Endodermal cell (in vitro differentiated cells): ENCODE measurements at regions not wholly inside any gene's neighbourhood (a gene's known extent, or its start where the extent isn't known, plus 50 kb on each side); places are given as distances from the start of the nearest gene placed in this dataset.

Experiments used
- DNase-seq: peaks from one replicate; pipeline ENCODE4 v3.0.0-alpha.2; 2017
- H3K27ac ChIP-seq: 2 replicates; pipeline ENCODE4 v1.5.1; 2013; ENCODE audit warnings: mild to moderate bottlenecking, low read depth, low read length, moderate library complexity
- H3K27me3 ChIP-seq: 2 replicates; pipeline ENCODE4 v1.6.1; 2013; ENCODE audit warnings: mild to moderate bottlenecking, low read length, moderate library complexity; ENCODE audit not compliant: insufficient read depth, control insufficient read depth, poor library complexity, severe bottlenecking
- H3K36me3 ChIP-seq: 2 replicates; pipeline ENCODE4 v1.7.0; 2013; ENCODE audit warnings: mild to moderate bottlenecking, low read length, moderate library complexity; ENCODE audit not compliant: control insufficient read depth, insufficient read depth
- H3K4me1 ChIP-seq: one replicate; pipeline ENCODE4 v1.7.0; 2013; ENCODE audit warnings: low read length; ENCODE audit not compliant: control insufficient read depth, insufficient read depth
- H3K4me3 ChIP-seq: 2 replicates; pipeline ENCODE4 v1.5.1; 2013; ENCODE audit warnings: mild to moderate bottlenecking, low read length, moderate library complexity
- H3K9ac ChIP-seq: 2 replicates; pipeline ENCODE4 v1.6.1; 2013; ENCODE audit warnings: mild to moderate bottlenecking, low read length, moderate library complexity; ENCODE audit not compliant: poor library complexity, severe bottlenecking; ENCODE audit errors: extremely low read depth
- H3K9me3 ChIP-seq: 2 replicates; pipeline ENCODE4 v1.6.1; 2013; ENCODE audit warnings: mild to moderate bottlenecking, low read length, moderate library complexity; ENCODE audit not compliant: control insufficient read depth
- H3K27ac Mint-ChIP-seq: 2 replicates; pipeline ENCODE4 v1.8.0; 2020; ENCODE audit warnings: mixed read lengths
- H3K27me3 Mint-ChIP-seq: 2 replicates; pipeline ENCODE4 v1.8.0; 2021; ENCODE audit warnings: mild to moderate bottlenecking, mixed read lengths; ENCODE audit not compliant: insufficient read depth
- H3K36me3 Mint-ChIP-seq: 2 replicates; pipeline ENCODE4 v1.8.0; 2020; ENCODE audit warnings: low read depth, mixed read lengths
- H3K4me1 Mint-ChIP-seq: 2 replicates; pipeline ENCODE4 v1.8.0; 2020; ENCODE audit warnings: mixed read lengths
- H3K4me3 Mint-ChIP-seq: 2 replicates; pipeline ENCODE4 v1.8.0; 2020; ENCODE audit warnings: mild to moderate bottlenecking, moderate library complexity, mixed read lengths
- H3K9me3 Mint-ChIP-seq: 2 replicates; pipeline ENCODE4 v1.8.0; 2020; ENCODE audit warnings: mild to moderate bottlenecking, mixed read lengths
- CTCF ChIP-seq: fragments of 200-600 bp; sonication (generic); conservative IDR thresholded peaks from 2 replicates; pipeline ENCODE4 v1.5.0; 2021; ENCODE audit warnings: antibody characterized with exemption, mild to moderate bottlenecking
- WGBS, 2 experiments: methylation state at CpG; one replicate each; pipeline versions ENCODE4 v1.1.5 to v1.1.7; 2013; ENCODE audit warnings: missing lambda C conversion rate in 2 of 2, mixed read lengths in 1 of 2; ENCODE audit not compliant: insufficient coverage in 1 of 2, insufficient read length in 1 of 2; 5-methylcytosine and 5-hydroxymethylcytosine counted together

GRCh38 chr20:62550087-62550632, 74.4 kb upstream of the GATA5 start:
- Histone ChIP-seq H3K4me1 (no peaks in the 10 kb centered on the region), H3K27ac (no peak overlapping the region), H3K27me3 (peaks cover 42% of the 10 kb centered on the region), H3K36me3 (no peaks in the 10 kb centered on the region), H3K4me3 (no peak overlapping the region), H3K9me3 (no peaks in the 10 kb centered on the region), H3K9ac (no peak overlapping the region)
- peak; percentile 55 for DNase-seq
- WGBS, 2 experiments, result 17 to 55% methylated on average over 1 to 28 of the region's 32 CpGs
- Mint-ChIP-seq H3K27ac (no peak overlapping the region), H3K4me3 (peak overlapping the region; percentile 45), H3K4me1 (peaks cover 9% of the 10 kb centered on the region), H3K9me3 (no peaks in the 10 kb centered on the region), H3K36me3 (no peaks in the 10 kb centered on the region), H3K27me3 (peaks cover 20% of the 10 kb centered on the region)
- TF ChIP-seq CTCF, result no peak

GRCh38 chr20:62551407-62552323, 75.9 kb upstream of the GATA5 start:
- H3K4me1 Mint-ChIP-seq, result peaks cover 9% of the 10 kb centered on the region
- Histone ChIP-seq H3K27ac (no peak overlapping the region), H3K9ac (no peak overlapping the region), H3K9me3 (no peaks in the 10 kb centered on the region), H3K4me3 (no peak overlapping the region), H3K4me1 (no peaks in the 10 kb centered on the region), H3K36me3 (no peaks in the 10 kb centered on the region), H3K27me3 (peaks cover 42% of the 10 kb centered on the region)
- H3K36me3 Mint-ChIP-seq, result no peaks in the 10 kb centered on the region
- WGBS, 2 experiments, result 40 to 47% methylated on average over 26 to 46 of the region's 47 CpGs
- peak overlapping the region; percentile 45 for H3K4me3 Mint-ChIP-seq
- no peak for TF ChIP-seq CTCF
- H3K9me3 Mint-ChIP-seq, result no peaks in the 10 kb centered on the region
- peaks cover 20% of the 10 kb centered on the region for H3K27me3 Mint-ChIP-seq
- peak; percentile 73 for DNase-seq
- H3K27ac Mint-ChIP-seq, result no peak overlapping the region

- no peaks in the 10 kb centered on the region for H3K9me3 Mint-ChIP-seq
- DNase-seq, result no peak
Measured at GRCh38 chr20:62552613-62553012, 76.8 kb upstream of the GATA5 start.

More at GRCh38 chr20:62552613-62553012, 76.8 kb upstream of the GATA5 start:
- Mint-ChIP-seq H3K4me1 (peaks cover 9% of the 10 kb centered on the region), H3K4me3 (no peak overlapping the region), H3K27me3 (peaks cover 20% of the 10 kb centered on the region), H3K36me3 (no peaks in the 10 kb centered on the region), H3K27ac (no peak overlapping the region)
- Histone ChIP-seq H3K36me3 (no peaks in the 10 kb centered on the region), H3K4me3 (no peak overlapping the region), H3K9me3 (no peaks in the 10 kb centered on the region), H3K4me1 (no peaks in the 10 kb centered on the region), H3K27me3 (peaks cover 42% of the 10 kb centered on the region), H3K27ac (no peak overlapping the region), H3K9ac (no peak overlapping the region)
- WGBS, 2 experiments, result 87 to 93% methylated on average over 5 to 14 of the region's 14 CpGs
- TF ChIP-seq CTCF, result no peak
